ENCODE measurements at regions not wholly inside any gene's neighbourhood (a gene's known extent, or its start where the extent isn't known, plus 50 kb on each side); places are given as distances from the start of the nearest gene placed in this dataset.

DNA sequence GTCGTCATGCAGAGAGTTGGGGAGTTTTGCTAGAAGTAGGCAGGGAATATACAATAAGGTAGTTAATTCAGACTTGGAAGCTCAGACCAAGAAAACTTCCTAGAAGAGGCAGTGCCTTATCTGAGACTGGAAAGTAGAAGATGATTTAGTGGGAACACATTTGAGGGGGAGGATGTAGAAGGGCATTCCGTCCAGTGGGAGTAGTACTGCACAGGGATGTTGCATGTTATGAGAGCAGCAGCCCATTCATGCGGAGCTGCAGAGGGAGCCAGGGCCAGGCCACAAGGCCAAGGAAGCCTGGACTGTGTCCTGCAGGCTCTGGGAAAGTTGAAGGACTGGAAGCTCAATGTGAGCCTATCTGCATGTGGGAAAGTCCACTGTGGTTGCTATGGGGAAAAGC is 344.5 kb upstream of the EEF2KMT start:
- TF ChIP-seq, protein P1, sequence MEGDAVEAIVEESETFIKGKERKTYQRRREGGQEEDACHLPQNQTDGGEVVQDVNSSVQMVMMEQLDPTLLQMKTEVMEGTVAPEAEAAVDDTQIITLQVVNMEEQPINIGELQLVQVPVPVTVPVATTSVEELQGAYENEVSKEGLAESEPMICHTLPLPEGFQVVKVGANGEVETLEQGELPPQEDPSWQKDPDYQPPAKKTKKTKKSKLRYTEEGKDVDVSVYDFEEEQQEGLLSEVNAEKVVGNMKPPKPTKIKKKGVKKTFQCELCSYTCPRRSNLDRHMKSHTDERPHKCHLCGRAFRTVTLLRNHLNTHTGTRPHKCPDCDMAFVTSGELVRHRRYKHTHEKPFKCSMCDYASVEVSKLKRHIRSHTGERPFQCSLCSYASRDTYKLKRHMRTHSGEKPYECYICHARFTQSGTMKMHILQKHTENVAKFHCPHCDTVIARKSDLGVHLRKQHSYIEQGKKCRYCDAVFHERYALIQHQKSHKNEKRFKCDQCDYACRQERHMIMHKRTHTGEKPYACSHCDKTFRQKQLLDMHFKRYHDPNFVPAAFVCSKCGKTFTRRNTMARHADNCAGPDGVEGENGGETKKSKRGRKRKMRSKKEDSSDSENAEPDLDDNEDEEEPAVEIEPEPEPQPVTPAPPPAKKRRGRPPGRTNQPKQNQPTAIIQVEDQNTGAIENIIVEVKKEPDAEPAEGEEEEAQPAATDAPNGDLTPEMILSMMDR (IDR thresholded peaks at IDR 0.05), result no peak
- no peak for TF ChIP-seq POLR2A (IDR thresholded peaks at IDR 0.05)

Measured in heart left ventricle (tissue), 13 donors.